Lung (tissue), 11 donors: ENCODE measurements at regions not wholly inside any gene's neighbourhood (a gene's known extent, or its start where the extent isn't known, plus 50 kb on each side); places are given as distances from the start of the nearest gene placed in this dataset.
"Not testable (repeated sequence)": the region's sequence is repeated elsewhere in the genome, so short reads cannot be mapped to it uniquely, and the experiment has no call there.

ENCODE experiments used
- ATAC-seq: fragments of 200-7000 bp; cut with Tn5 transposase; one replicate; pipeline ENCODE4 v1.9.1; 2020; ENCODE audit warnings: moderate number of reproducible peaks; ENCODE audit not compliant: insufficient read depth, low FRiP score
- DNase-seq, 3 donors: peaks; one replicate each; pipeline ENCODE4 v3.0.0-alpha.2; 2013 to 2017
- H3K27ac ChIP-seq, 2 donors: one replicate each; pipeline ENCODE4 v1.5.1; 2013; ENCODE audit warnings: mild to moderate bottlenecking in 2 of 2, moderate library complexity in 2 of 2, control low read depth in 1 of 2, inconsistent platforms in 1 of 2, low read depth in 1 of 2, low read length in 1 of 2
- H3K27me3 ChIP-seq, 3 donors: one replicate each; pipeline ENCODE4 v1.5.1; 2013; ENCODE audit warnings: low read length in 2 of 3; ENCODE audit not compliant: control insufficient read depth in 3 of 3, insufficient read depth in 3 of 3
- H3K36me3 ChIP-seq, 4 donors: one replicate each; pipeline ENCODE4 v1.5.1; 2013; ENCODE audit warnings: low read length in 4 of 4, mild to moderate bottlenecking in 1 of 4, moderate library complexity in 1 of 4; ENCODE audit not compliant: control insufficient read depth in 4 of 4, insufficient read depth in 4 of 4
- H3K4me1 ChIP-seq, 5 donors: one replicate each; pipeline ENCODE4 v1.5.1; 2013; ENCODE audit warnings: low read length in 5 of 5, mild to moderate bottlenecking in 2 of 5, moderate library complexity in 1 of 5; ENCODE audit not compliant: control insufficient read depth in 5 of 5, insufficient read depth in 5 of 5
- H3K4me3 ChIP-seq: one replicate; pipeline ENCODE4 v1.5.1; 2013; ENCODE audit warnings: mild to moderate bottlenecking, control low read depth, moderate library complexity
- H3K9ac ChIP-seq, 2 donors: one replicate each; pipeline ENCODE4 v1.5.1; 2013; ENCODE audit warnings: low read length in 2 of 2, control low read depth in 1 of 2; ENCODE audit not compliant: insufficient read depth in 1 of 2
- H3K9me3 ChIP-seq, 4 donors: one replicate each; pipeline ENCODE4 v1.5.1; 2013; ENCODE audit warnings: low read length in 3 of 4, mild to moderate bottlenecking in 1 of 4, moderate library complexity in 1 of 4; ENCODE audit not compliant: control insufficient read depth in 4 of 4, insufficient read depth in 3 of 4
- CTCF ChIP-seq: IDR thresholded peaks from 2 replicates; pipeline ENCODE4 v1.5.1; 2012; ENCODE audit warnings: mild to moderate bottlenecking; ENCODE audit errors: control extremely low read depth, extremely low read depth
- WGBS, 2 donors: extraction: QIAGEN DNeasy Blood & Tissue Kit; methylation state at CpG; one replicate each; pipeline ENCODE4 v1.1.7; 2013; 5-methylcytosine and 5-hydroxymethylcytosine counted together
- donor health status: control.
- donor health status: control.
- donor health status: Bipolar disorder and iron deficiency.
- donor health status: healthy.
- donor health status: DM: yes; HTN: yes; CAD: no.

GRCh38 chr7:49020145-49020544 is 95.8 kb downstream of the CDC14C start:
- H3K9me3 ChIP-seq: no peaks in the 10 kb centered on the region
- DNase-seq (no peak), ATAC-seq (no peak)
- no peak for TF ChIP-seq CTCF
- H3K4me1 ChIP-seq: no peaks in the 10 kb centered on the region
- no peaks in the 10 kb centered on the region for H3K27me3 ChIP-seq
- H3K36me3 ChIP-seq: no peaks in the 10 kb centered on the region
- no peak overlapping the region for H3K4me3 ChIP-seq
- H3K27ac ChIP-seq: no peak overlapping the region
- 81 to 85% methylated on average over 4 of the region's 4 CpGs for whole genome bisulfite sequencing, 2 donors
- no peak overlapping the region for H3K9ac ChIP-seq

GRCh38 chr7:49022448-49022847 is 98.1 kb downstream of the CDC14C start:
- TF ChIP-seq CTCF: no peak
- H3K4me3 ChIP-seq: no peak overlapping the region
- H3K9ac ChIP-seq: no peak overlapping the region
- no peaks in the 10 kb centered on the region for H3K4me1 ChIP-seq
- ATAC-seq: no peak
- no peaks in the 10 kb centered on the region for H3K9me3 ChIP-seq
- no peaks in the 10 kb centered on the region for H3K27me3 ChIP-seq
- no peak for DNase-seq
- H3K36me3 ChIP-seq: no peaks in the 10 kb centered on the region
- H3K27ac ChIP-seq: no peak overlapping the region

- ATAC-seq (no peak), DNase-seq (no peak)
- Histone ChIP-seq H3K36me3 (no peaks in the 10 kb centered on the region), H3K4me1 (no peaks in the 10 kb centered on the region), H3K9ac (no peak overlapping the region), H3K27ac (no peak overlapping the region), H3K4me3 (no peak overlapping the region), H3K27me3 (no peaks in the 10 kb centered on the region), H3K9me3 (no peaks in the 10 kb centered on the region)
- no peak for TF ChIP-seq CTCF
- 73% methylated on average over 9 of the region's 9 CpGs for WGBS, 2 donors
Measured at GRCh38 chr7:49023345-49024328, 99.3 kb downstream of the CDC14C start.

GRCh38 chr7:49030221-49030620 is 105.9 kb downstream of the CDC14C start:
- Histone ChIP-seq H3K36me3 (no peaks in the 10 kb centered on the region), H3K9me3 (no peaks in the 10 kb centered on the region), H3K4me1 (no peaks in the 10 kb centered on the region), H3K4me3 (no peak overlapping the region), H3K27me3 (no peaks in the 10 kb centered on the region), H3K27ac (no peak overlapping the region), H3K9ac (no peak overlapping the region)
- 93 to 94% methylated on average over 2 of the region's 2 CpGs for WGBS, 2 donors
- ATAC-seq: no peak
- DNase-seq: no peak
- TF ChIP-seq CTCF: no peak

- not testable (repeated sequence) for ATAC-seq, H3K9me3 ChIP-seq, H3K27me3 ChIP-seq, H3K9ac ChIP-seq, H3K4me3 ChIP-seq, H3K36me3 ChIP-seq, H3K27ac ChIP-seq, H3K4me1 ChIP-seq, DNase-seq
- 85 to 91% methylated on average over 2 of the region's 2 CpGs for WGBS, 2 donors
Measured at GRCh38 chr7:49033140-49033539, 108.8 kb downstream of the CDC14C start.
